G401 (cell line): ENCODE measurements at regions not wholly inside any gene's neighbourhood (a gene's known extent, or its start where the extent isn't known, plus 50 kb on each side); places are given as distances from the start of the nearest gene placed in this dataset.
A peak's percentile ranks its signal among the peaks of the same experiment; 100 is the strongest.

Experiments used
- DNase-seq: peaks from one replicate; pipeline ENCODE4 v3.0.0-alpha.2; 2015; ENCODE audit warnings: low spot score
- in situ Hi-C: cut with HindIII; loops from 2 replicates; pipeline ENCODE4 v1.10.0; 2016; ENCODE audit warnings: low sequenced_read_pairs, mixed read lengths

- no peak for DNase-seq
- in situ Hi-C loops: no loop called here
These were observed 246.7 kb upstream of the B3GALT2 start for GRCh38 chr1:193432979-193433587.

GRCh38 chr1:193431265-193431977 is 245.0 kb upstream of the B3GALT2 start:
- in situ Hi-C loops: no loop called here
- no peak for DNase-seq

GRCh38 chr1:193427524-193427923 is 241.1 kb upstream of the B3GALT2 start:
- in situ Hi-C loops: no loop called here
- DNase-seq: no peak

DNA sequence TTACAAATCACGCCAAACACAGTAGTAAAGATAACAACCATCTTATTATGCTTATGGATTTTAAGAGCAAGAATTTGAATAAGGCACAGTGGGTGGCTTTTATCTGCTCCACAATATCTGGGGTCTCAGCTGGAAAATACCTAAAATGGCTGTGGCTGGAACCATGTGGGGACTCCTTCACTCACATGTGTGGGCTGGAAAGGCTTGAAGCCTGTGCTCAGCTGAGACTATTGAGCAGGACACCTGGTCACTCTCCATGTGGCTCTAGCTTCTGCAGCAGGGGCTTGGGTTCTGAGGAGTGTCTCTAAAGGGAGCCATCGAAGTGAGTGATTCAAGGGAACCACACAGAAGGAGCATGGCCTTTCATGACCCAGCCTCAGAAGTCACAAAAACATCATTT is 239.6 kb upstream of the B3GALT2 start:
- no peak for DNase-seq
- in situ Hi-C loops: no loop called here

GRCh38 chr1:193421487-193421886 is 235.1 kb upstream of the B3GALT2 start:
- DNase-seq: no peak
- in situ Hi-C loops: no loop called here

- in situ Hi-C loops: no loop called here
- DNase-seq: no peak
These were observed 232.9 kb upstream of the B3GALT2 start for GRCh38 chr1:193419295-193419694.

DNA sequence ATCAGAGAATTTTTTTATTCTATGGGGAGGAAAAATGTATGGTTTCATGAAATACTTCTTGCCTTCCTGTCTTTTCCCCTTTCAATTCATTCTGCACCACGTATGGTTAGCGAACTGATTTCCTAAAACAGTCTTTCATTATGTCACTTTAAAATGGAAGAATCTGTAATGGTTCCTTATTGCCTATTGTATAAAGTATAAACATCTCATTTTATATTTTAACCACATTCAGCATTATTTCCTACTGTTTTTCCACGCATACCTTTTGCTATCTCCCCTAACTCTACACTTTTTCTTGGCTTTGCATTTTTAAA is 232.3 kb upstream of the B3GALT2 start:
- DNase-seq: no peak

DNA sequence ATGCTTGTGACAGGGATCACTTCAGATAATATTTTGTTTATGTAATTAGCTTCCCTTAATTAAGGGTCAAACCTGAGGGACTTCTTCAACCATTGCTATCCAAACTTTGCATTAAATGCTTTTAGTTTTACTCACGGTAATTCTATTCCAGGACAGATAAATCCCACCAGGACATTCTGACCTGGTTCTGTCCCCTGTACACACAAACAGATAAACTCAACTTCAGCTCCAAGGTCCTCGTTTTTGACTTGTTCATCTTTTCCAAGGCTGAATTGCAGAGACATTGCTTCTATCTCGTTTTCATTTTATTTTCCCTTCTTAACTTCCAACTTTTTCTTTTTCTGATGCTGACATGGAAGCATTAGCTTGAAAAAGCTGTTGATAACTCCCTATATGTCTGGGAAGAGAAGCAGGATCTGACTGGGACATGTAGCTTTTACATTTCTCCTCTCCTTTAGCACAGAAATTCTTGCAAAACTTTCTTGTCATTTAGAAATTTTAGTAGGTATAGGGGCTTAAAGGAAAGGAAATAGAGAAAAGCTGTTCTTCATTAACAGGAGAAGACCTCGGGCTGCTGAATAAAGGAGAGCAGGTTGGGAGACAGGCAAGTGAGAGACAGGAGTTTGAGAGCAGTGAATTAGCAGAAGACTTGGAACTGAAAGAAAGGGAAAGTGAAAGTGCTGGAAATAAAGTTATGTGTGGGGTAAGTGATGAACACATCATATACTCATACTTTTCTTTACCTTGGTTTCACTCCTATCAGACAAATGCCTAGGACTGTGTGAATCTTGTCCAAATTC is 231.7 kb upstream of the B3GALT2 start:
- in situ Hi-C loops: no loop called here

More for the DNA sequence above, 232.3 kb upstream of the B3GALT2 start:
- in situ Hi-C loops: no loop called here

GRCh38 chr1:193417403-193417802 is 231.0 kb upstream of the B3GALT2 start:
- DNase-seq: no peak
- in situ Hi-C loops: no loop called here

More for the DNA sequence above, 231.7 kb upstream of the B3GALT2 start:
- DNase-seq: no peak

GRCh38 chr1:193416226-193417024 is 230.0 kb upstream of the B3GALT2 start:
- in situ Hi-C loops: no loop called here
- DNase-seq: no peak

DNA sequence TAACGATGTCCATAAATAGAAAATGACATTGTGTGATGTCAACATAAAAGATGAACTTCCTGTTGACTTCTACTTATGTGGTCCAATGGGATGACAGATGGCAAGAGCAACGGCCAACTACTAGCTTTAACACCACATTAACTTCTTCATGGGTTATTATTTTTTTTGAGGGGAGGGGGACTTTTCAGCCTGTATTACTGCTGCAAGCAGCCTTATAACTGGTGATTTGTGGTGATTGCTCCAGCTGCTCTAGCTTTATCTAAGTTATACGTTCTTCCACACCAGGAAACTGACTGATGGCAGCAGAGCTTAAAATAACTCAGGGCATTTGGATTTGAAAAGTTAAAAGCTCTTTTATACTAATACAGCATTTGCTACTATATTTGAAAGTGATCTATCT is 228.8 kb upstream of the B3GALT2 start:
- no peak for DNase-seq
- in situ Hi-C loops: no loop called here

DNA sequence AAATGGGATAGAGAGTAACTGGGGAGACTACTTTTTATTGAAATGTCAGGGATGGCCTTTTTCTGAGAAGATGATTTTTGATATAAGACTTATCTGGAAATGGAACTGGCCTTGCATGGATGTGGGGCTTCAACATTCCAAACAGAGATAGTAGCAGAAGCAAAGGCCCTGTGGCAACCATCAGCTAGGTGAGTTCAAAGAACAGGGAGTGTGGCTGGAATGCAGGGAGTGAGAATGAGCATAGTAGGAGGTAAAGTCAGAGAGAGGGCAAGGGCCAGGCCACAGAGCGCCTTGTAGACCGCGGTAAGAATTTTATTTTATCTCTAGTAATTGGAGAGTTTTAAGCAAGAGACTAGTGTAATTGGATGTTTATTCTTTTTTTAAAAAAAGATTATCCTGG is 227.0 kb upstream of the B3GALT2 start:
- no peak for DNase-seq
- in situ Hi-C loops: no loop called here

GRCh38 chr1:193412748-193413147 is 226.3 kb upstream of the B3GALT2 start:
- in situ Hi-C loops: no loop called here

GRCh38 chr1:193411714-193412113 is 225.3 kb upstream of the B3GALT2 start:
- in situ Hi-C loops: no loop called here
- no peak for DNase-seq

More at GRCh38 chr1:193412748-193413147, 226.3 kb upstream of the B3GALT2 start:
- no peak for DNase-seq

DNA sequence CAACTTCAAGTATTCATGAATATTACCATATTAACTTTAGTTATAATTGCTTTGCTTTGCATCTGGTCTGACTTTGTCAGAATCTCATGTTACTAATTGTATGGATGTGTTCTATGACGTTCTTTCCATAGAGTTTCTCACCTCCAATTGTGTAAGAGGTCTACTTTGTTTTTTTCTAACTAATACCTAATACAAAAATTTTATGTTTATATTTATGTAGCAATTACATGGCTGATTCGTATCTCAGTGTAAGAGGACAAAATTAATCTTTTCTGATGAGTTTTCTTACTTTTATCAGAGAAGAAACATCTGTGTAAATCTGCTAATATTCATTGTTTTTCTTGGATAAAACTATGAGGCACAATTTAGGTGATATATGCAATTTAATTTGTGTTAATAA is 224.8 kb upstream of the B3GALT2 start:
- no peak for DNase-seq
- in situ Hi-C loops: no loop called here

DNA sequence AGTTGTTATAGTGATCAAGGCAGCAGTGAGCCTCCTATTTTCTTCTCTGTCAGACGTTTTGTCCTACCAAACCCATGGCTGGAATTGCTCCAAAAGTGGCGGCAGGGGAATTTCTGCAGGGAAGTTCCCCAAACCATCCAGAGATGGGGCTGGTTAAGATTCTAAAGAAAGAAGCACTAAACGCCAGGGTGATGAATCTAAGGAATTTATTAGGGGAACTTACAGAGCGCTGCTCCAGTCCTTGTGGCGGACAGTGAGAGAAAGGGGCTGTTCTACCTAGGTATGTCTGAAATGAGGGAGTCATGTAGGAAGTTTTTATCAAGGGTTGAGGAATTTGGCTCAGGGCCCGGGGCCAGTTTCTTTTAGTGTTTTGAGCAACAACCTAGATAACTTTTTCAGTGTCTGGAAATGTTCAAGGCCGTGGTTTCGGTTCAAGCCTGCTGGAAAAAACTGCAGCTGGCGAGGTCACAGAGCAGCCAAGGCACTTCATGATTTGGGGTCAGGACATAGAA is 222.4 kb upstream of the B3GALT2 start:
- DNase-seq: no peak
- in situ Hi-C loops: no loop called here

DNA sequence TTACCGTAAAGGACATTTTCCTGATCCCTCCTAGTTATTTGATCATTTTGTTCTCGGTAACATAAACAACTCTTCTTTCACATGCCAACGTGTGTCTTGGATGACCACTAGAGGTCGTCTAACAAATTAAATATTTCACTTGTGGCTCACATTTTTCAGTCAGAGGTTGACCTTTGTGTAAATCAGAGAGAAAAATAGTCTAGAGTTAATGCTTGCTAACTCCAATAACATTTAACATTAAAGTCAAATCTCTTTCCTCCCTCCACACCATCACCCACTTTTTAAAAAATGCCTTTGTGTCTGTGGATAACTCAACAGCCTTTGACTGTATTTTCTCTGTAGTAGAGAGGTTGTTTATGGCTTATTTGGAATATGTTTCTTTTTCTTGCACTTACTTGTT is 220.5 kb upstream of the B3GALT2 start:
- DNase-seq: peak; percentile 41
- in situ Hi-C loops: no loop called here

DNA sequence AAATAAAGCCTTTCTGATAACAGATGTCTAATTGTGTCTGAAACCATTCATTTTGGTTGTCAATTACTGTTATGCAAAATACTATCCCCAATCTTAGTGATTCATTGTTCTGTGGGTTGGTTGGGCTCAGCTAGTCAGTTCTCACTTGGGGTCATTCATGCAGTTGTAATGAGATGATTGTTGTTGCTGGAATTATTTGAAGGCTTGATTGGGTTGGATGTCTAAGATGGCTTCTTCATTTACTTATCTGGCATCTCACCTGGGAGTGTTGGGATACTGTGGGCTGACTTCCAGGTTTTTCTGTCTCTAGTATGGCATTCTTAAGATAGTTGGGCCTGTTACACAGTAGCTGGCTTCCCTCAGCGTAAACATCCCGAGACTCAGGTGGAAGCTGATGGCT is 217.8 kb upstream of the B3GALT2 start:
- in situ Hi-C loops: no loop called here
- DNase-seq: no peak

DNA sequence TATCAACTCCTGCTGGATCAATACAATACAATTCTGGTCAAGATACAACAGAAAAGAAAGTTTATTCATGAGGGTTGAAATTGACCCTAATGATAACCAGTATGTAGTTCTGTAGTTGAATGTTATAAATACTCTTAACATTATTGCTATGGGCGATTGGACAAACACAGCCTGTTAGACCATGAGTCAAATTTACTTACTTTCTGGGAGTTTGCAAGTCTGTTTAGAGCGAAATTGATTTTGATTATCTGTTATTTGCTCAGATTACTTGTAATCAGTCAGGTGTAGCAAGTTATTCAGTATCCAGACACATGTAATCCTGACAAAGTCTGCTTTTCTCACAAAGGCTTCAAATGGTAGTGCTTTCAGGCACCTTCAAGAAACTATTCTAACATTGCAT is 216.6 kb upstream of the B3GALT2 start:
- DNase-seq: no peak
- in situ Hi-C loops: no loop called here
